Cerebellar cortex (tissue), 1 donor: ENCODE measurements at regions not wholly inside any gene's neighbourhood (a gene's known extent, or its start where the extent isn't known, plus 50 kb on each side); places are given as distances from the start of the nearest gene placed in this dataset.

Experiments used
- DNase-seq: peaks from one replicate; pipeline ENCODE4 v3.0.0-alpha.2; 2015; ENCODE audit warnings: low spot score

GRCh38 chrX:107502316-107502715 is 52.9 kb downstream of the FRMPD3 start:
- no peak for DNase-seq

- no peak for DNase-seq
Measured at GRCh38 chrX:107504006-107504405, 54.6 kb downstream of the FRMPD3 start.

GRCh38 chrX:107505223-107505622 is 55.8 kb downstream of the FRMPD3 start:
- no peak for DNase-seq

- DNase-seq = no peak
Measured at GRCh38 chrX:107506596-107507031, 57.2 kb downstream of the FRMPD3 start.

GRCh38 chrX:107507093-107507743 is 57.8 kb downstream of the FRMPD3 start:
- DNase-seq = no peak

- no peak for DNase-seq
Measured at GRCh38 chrX:107507744-107508117, 58.3 kb downstream of the FRMPD3 start.

GRCh38 chrX:107508925-107509324 is 59.5 kb downstream of the FRMPD3 start:
- no peak for DNase-seq

- no peak for DNase-seq
Measured at GRCh38 chrX:107514944-107515343, 65.5 kb downstream of the FRMPD3 start.

GRCh38 chrX:107521877-107522586 is 72.6 kb downstream of the FRMPD3 start:
- DNase-seq = no peak

GRCh38 chrX:107522901-107523300 is 73.4 kb downstream of the FRMPD3 start:
- no peak for DNase-seq

GRCh38 chrX:107526141-107526540 is 76.7 kb downstream of the FRMPD3 start:
- no peak for DNase-seq

- DNase-seq = no peak
Measured at GRCh38 chrX:107530141-107530540, 80.7 kb downstream of the FRMPD3 start.

GRCh38 chrX:107537815-107538214 is 88.4 kb downstream of the FRMPD3 start:
- DNase-seq = peak; percentile 22

GRCh38 chrX:107541244-107541643 is 87.1 kb upstream of the PRPS1 start:
- no peak for DNase-seq

- DNase-seq = no peak
Measured at GRCh38 chrX:107542040-107542439, 86.3 kb upstream of the PRPS1 start.

- DNase-seq = peak; percentile 37
Measured at GRCh38 chrX:107542500-107542899, 85.8 kb upstream of the PRPS1 start.

- no peak for DNase-seq
Measured at GRCh38 chrX:107547621-107548020, 80.7 kb upstream of the PRPS1 start.

GRCh38 chrX:107548775-107549174 is 79.5 kb upstream of the PRPS1 start:
- no peak for DNase-seq

GRCh38 chrX:107549504-107549903 is 78.8 kb upstream of the PRPS1 start:
- DNase-seq = no peak

GRCh38 chrX:107551546-107551945 is 76.8 kb upstream of the PRPS1 start:
- DNase-seq = peak; percentile 36

- DNase-seq = no peak
Measured at GRCh38 chrX:107552930-107553329, 75.4 kb upstream of the PRPS1 start.

- DNase-seq = no peak
Measured at GRCh38 chrX:107556967-107557366, 71.3 kb upstream of the PRPS1 start.

- no peak for DNase-seq
Measured at GRCh38 chrX:107559506-107559905, 68.8 kb upstream of the PRPS1 start.

- DNase-seq = no peak
Measured at GRCh38 chrX:107560041-107560440, 68.3 kb upstream of the PRPS1 start.
